ENCODE measurements at regions not wholly inside any gene's neighbourhood (a gene's known extent, or its start where the extent isn't known, plus 50 kb on each side); places are given as distances from the start of the nearest gene placed in this dataset.
"Not testable (repeated sequence)": the region's sequence is repeated elsewhere in the genome, so short reads cannot be mapped to it uniquely, and the experiment has no call there.

- no peaks in the 10 kb centered on the region for H4K20me1 ChIP-seq
- peaks cover 0 to 9% (median 0%) of the 10 kb centered on the region in 10 experiments; a peak in 5 of 20 replicates for H3K4me1 ChIP-seq
- no peak overlapping the region for H3K9ac ChIP-seq
- no peaks in the 10 kb centered on the region for H3K9me3 ChIP-seq (replicated peaks in 1 of 11)
- TF ChIP-seq Cebpa-rat (IDR thresholded peaks at IDR 0.05), result no peak
- no peak overlapping the region for H3K4me3 ChIP-seq
- H3K36me3 ChIP-seq, result no peaks in the 10 kb centered on the region
- no peaks in the 10 kb centered on the region for H3K27me3 ChIP-seq
- no peak overlapping the region for H3K27ac ChIP-seq
- H3K4me2 ChIP-seq, result no peak overlapping the region
These were observed 1140.2 kb downstream of the HACE1 start for GRCh38 chr6:103719545-103719944.

- peaks cover 0 to 9% (median 0%) of the 10 kb centered on the region in 10 experiments; a peak in 5 of 20 replicates for H3K4me1 ChIP-seq
- H3K9ac ChIP-seq, result no peak overlapping the region
- H3K27ac ChIP-seq, result no peak overlapping the region
- H3K4me2 ChIP-seq, result peak overlapping the region in 2 of 11 experiments; percentile 7 to 27; a peak in 4 of 22 replicates
- TF ChIP-seq Cebpa-rat (IDR thresholded peaks at IDR 0.05), result no peak
- H3K9me3 ChIP-seq (replicated peaks in 1 of 11), result no peaks in the 10 kb centered on the region
- H3K36me3 ChIP-seq, result no peaks in the 10 kb centered on the region
- no peaks in the 10 kb centered on the region for H4K20me1 ChIP-seq
- no peaks in the 10 kb centered on the region for H3K27me3 ChIP-seq
- H3K4me3 ChIP-seq, result no peak overlapping the region
These were observed 1144.5 kb downstream of the HACE1 start for GRCh38 chr6:103715269-103715668.

GRCh38 chr6:103709236-103709635 lies 1150.5 kb downstream of the HACE1 start:
- not testable (repeated sequence) for H3K4me2 ChIP-seq; H4K20me1 ChIP-seq; H3K27ac ChIP-seq; H3K4me1 ChIP-seq; H3K9me3 ChIP-seq (replicated peaks in 1 of 11); H3K9ac ChIP-seq; H3K4me3 ChIP-seq; H3K36me3 ChIP-seq; H3K27me3 ChIP-seq

GRCh38 chr6:103707596-103708325 lies 1152.0 kb downstream of the HACE1 start:
- H4K20me1 ChIP-seq, result no peaks in the 10 kb centered on the region
- H3K27me3 ChIP-seq, result no peaks in the 10 kb centered on the region
- no peak overlapping the region for H3K9ac ChIP-seq

GRCh38 chr6:103699769-103700168 lies 1160.0 kb downstream of the HACE1 start:
- Histone ChIP-seq H3K9ac (no peak overlapping the region), H3K4me1 (no peaks in the 10 kb centered on the region), H3K4me2 (no peak overlapping the region), H3K4me3 (no peak overlapping the region), H3K27me3 (no peaks in the 10 kb centered on the region), H3K9me3 (replicated peaks in 1 of 11) (no peaks in the 10 kb centered on the region), H3K36me3 (no peaks in the 10 kb centered on the region), H4K20me1 (no peaks in the 10 kb centered on the region), H3K27ac (no peak overlapping the region)
- TF ChIP-seq Cebpa-rat (IDR thresholded peaks at IDR 0.05), result no peak

More at GRCh38 chr6:103707596-103708325, 1152.0 kb downstream of the HACE1 start:
- no peak overlapping the region for H3K4me3 ChIP-seq
- H3K27ac ChIP-seq, result no peak overlapping the region
- H3K4me1 ChIP-seq, result no peaks in the 10 kb centered on the region
- no peak overlapping the region for H3K4me2 ChIP-seq
- H3K36me3 ChIP-seq, result no peaks in the 10 kb centered on the region
- TF ChIP-seq Cebpa-rat (IDR thresholded peaks at IDR 0.05), result no peak
- H3K9me3 ChIP-seq (replicated peaks in 1 of 11), result no peaks in the 10 kb centered on the region

GRCh38 chr6:103687430-103687829 lies 1172.3 kb downstream of the HACE1 start:
- H4K20me1 ChIP-seq, result no peaks in the 10 kb centered on the region
- no peak overlapping the region for H3K4me2 ChIP-seq
- peaks cover 0 to 3% (median 0%) of the 10 kb centered on the region in 10 experiments; a peak in 1 of 20 replicates for H3K4me1 ChIP-seq
- no peaks in the 10 kb centered on the region for H3K36me3 ChIP-seq
- no peaks in the 10 kb centered on the region for H3K27me3 ChIP-seq
- no peak for TF ChIP-seq Cebpa-rat (IDR thresholded peaks at IDR 0.05)
- H3K4me3 ChIP-seq, result no peak overlapping the region
- H3K27ac ChIP-seq, result no peak overlapping the region
- no peaks in the 10 kb centered on the region for H3K9me3 ChIP-seq (replicated peaks in 1 of 11)
- H3K9ac ChIP-seq, result no peak overlapping the region

- Histone ChIP-seq H3K36me3 (no peaks in the 10 kb centered on the region), H3K4me1 (peaks cover 4 to 13% (median 11%) of the 10 kb centered on the region in 10 experiments; a peak in 14 of 20 replicates), H4K20me1 (no peaks in the 10 kb centered on the region), H3K4me2 (no peak overlapping the region), H3K27me3 (no peaks in the 10 kb centered on the region), H3K4me3 (no peak overlapping the region), H3K9ac (no peak overlapping the region), H3K9me3 (replicated peaks in 1 of 11) (peaks cover 14 to 18% (median 16%) of the 10 kb centered on the region in 11 experiments), H3K27ac (no peak overlapping the region)
- no peak for TF ChIP-seq Cebpa-rat (IDR thresholded peaks at IDR 0.05)
These were observed 1179.6 kb downstream of the HACE1 start for GRCh38 chr6:103680116-103680515.

GRCh38 chr6:103677290-103677689 lies 1182.4 kb downstream of the HACE1 start:
- Histone ChIP-seq H3K9ac (no peak overlapping the region), H3K9me3 (replicated peaks in 1 of 11) (peaks cover 14 to 18% (median 16%) of the 10 kb centered on the region in 11 experiments), H3K27ac (no peak overlapping the region), H3K36me3 (no peaks in the 10 kb centered on the region), H3K4me2 (no peak overlapping the region), H4K20me1 (no peaks in the 10 kb centered on the region), H3K4me3 (no peak overlapping the region), H3K4me1 (peaks cover 4 to 15% (median 12%) of the 10 kb centered on the region in 10 experiments; a peak in 14 of 20 replicates), H3K27me3 (no peaks in the 10 kb centered on the region)
- no peak for TF ChIP-seq Cebpa-rat (IDR thresholded peaks at IDR 0.05)

- Histone ChIP-seq H3K36me3 (no peaks in the 10 kb centered on the region), H3K4me1 (peaks cover 4 to 15% (median 12%) of the 10 kb centered on the region in 10 experiments; a peak in 14 of 20 replicates), H3K9ac (0 out of 22 replicates have a peak overlapping the region, but pooled peaks of 1 of the 11 experiments have one; percentile 6), H3K27me3 (no peaks in the 10 kb centered on the region), H3K27ac (peak overlapping the region in 7 of 11 experiments; percentile 19 to 50 (median 32); a peak in 6 of 22 replicates), H3K4me3 (peak overlapping the region in 1 of 10 experiments; percentile 7; a peak in 2 of 20 replicates), H4K20me1 (no peaks in the 10 kb centered on the region), H3K4me2 (peak overlapping the region; percentile 34 to 61 (median 49)), H3K9me3 (replicated peaks in 1 of 11) (peaks cover 14 to 18% (median 16%) of the 10 kb centered on the region in 11 experiments)
- no peak for TF ChIP-seq Cebpa-rat (IDR thresholded peaks at IDR 0.05)
These were observed 1183.8 kb downstream of the HACE1 start for GRCh38 chr6:103675807-103676406.

Data from BLaER1 treated with 17β-estradiol and CSF1 and Interleukin-3, amounts not matched to agents 10 nM and 100 nM (cell line).